Esophagus squamous epithelium (tissue), 5 donors: ENCODE measurements at regions not wholly inside any gene's neighbourhood (a gene's known extent, or its start where the extent isn't known, plus 50 kb on each side); places are given as distances from the start of the nearest gene placed in this dataset.

ENCODE experiments used
- DNase-seq: peaks from one replicate; lab custom pipeline; 2025; lab: John Stamatoyannopoulos, UW
- H3K27ac ChIP-seq, 4 donors: fragments of 200-600 bp; sonication (generic); one replicate each; pipeline ENCODE4 v1.5.1; 2016 to 2019; ENCODE audit warnings: mild to moderate bottlenecking in 1 of 4
- H3K27me3 ChIP-seq, 4 donors: fragments of 200-600 bp; sonication (generic); 1 replicate in 3 of 4; 2 replicates in 1 of 4; pipeline versions ENCODE4 v1.5.1 to v1.6.0; 2017 to 2021; ENCODE audit warnings: antibody characterized with exemption in 1 of 4
- H3K36me3 ChIP-seq, 3 donors: fragments of 200-600 bp; sonication (generic); one replicate each; pipeline ENCODE4 v1.5.1; 2016 to 2019
- H3K4me1 ChIP-seq, 3 donors: fragments of 200-600 bp; sonication (generic); one replicate each; pipeline ENCODE4 v1.5.1; 2017 to 2019
- H3K4me3 ChIP-seq, 4 donors: fragments of 200-600 bp; sonication (generic); 1 replicate in 3 of 4; 2 replicates in 1 of 4; pipeline ENCODE4 v1.5.1; 2016 to 2019; ENCODE audit warnings: mild to moderate bottlenecking in 2 of 4, moderate library complexity in 1 of 4
- H3K9me3 ChIP-seq, 3 donors: fragments of 200-600 bp; sonication (generic); one replicate each; pipeline ENCODE4 v1.5.1; 2016 to 2019
- POLR2A ChIP-seq, 4 donors: fragments of 450-650 bp; IDR thresholded peaks; one replicate each; pipeline ENCODE4 v1.6.1; 2017; ENCODE audit warnings: antibody characterized with exemption in 4 of 4, mild to moderate bottlenecking in 4 of 4, moderate library complexity in 3 of 4
- WGBS, 2 donors: methylation state at CpG; one replicate each; pipeline ENCODE4 v1.1.5; 2018; 5-methylcytosine and 5-hydroxymethylcytosine counted together
- intact Hi-C: fragments of 100-400 bp; cut with DNase I; formaldehyde crosslinking; loops from one replicate; pipeline ENCODE4 v1.15.0; 2022
- TF ChIP-seq, protein P1 (sequence below), 6 experiments: fragments of 450-650 bp in 4 of 6; fragments of 200-600 bp in 2 of 6; sonication (generic) in 2 of 6; IDR thresholded peaks; one replicate each; pipeline ENCODE4 v1.5.1; 2016 to 2019; ENCODE audit warnings: antibody characterized with exemption in 6 of 6, mild to moderate bottlenecking in 4 of 6, moderate library complexity in 4 of 6
- donor health status: DM: yes; HTN: yes; CAD: no.

DNA sequence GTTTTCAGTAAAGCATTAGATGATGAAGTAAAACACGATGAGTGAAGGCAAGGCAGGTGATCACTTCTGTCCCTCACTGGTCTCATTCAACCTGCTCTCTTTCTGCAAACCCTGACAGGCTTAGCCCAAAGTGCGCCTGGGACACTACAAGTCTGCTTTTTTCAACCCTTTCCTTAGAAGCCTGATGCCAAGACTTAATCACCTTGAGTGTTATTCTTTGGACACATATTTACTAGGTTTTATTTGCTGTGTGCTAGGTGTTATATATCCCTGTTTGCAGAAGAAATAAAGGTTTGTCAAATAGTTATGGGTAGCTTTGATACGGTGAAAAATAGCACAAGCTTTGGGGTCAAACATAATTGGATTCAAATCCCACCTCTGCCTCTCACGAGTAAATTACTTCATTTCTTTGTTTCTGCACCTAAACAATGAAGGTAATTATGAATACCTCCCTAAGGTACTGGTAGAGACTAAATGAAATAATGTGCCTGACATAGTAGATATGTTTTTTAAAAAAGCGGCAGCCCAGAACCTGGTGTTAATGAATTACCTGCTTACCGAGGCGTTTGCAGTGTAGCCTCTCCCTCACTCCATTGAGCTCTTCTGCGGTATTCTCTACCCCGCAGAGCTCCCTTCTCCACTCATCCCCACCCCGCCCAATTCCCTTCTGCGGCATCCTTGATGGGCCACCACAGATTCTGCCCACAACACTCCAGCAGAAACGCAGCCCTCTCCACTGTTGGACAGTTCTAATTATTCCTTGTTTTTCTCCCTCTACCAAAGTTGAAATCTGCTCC, 269.0 kb upstream of the TPM1 start:
- TF ChIP-seq, protein P1, sequence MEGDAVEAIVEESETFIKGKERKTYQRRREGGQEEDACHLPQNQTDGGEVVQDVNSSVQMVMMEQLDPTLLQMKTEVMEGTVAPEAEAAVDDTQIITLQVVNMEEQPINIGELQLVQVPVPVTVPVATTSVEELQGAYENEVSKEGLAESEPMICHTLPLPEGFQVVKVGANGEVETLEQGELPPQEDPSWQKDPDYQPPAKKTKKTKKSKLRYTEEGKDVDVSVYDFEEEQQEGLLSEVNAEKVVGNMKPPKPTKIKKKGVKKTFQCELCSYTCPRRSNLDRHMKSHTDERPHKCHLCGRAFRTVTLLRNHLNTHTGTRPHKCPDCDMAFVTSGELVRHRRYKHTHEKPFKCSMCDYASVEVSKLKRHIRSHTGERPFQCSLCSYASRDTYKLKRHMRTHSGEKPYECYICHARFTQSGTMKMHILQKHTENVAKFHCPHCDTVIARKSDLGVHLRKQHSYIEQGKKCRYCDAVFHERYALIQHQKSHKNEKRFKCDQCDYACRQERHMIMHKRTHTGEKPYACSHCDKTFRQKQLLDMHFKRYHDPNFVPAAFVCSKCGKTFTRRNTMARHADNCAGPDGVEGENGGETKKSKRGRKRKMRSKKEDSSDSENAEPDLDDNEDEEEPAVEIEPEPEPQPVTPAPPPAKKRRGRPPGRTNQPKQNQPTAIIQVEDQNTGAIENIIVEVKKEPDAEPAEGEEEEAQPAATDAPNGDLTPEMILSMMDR (IDR thresholded peaks at IDR 0.05) = no peak
- no peak for TF ChIP-seq POLR2A (IDR thresholded peaks at IDR 0.05)
- Histone ChIP-seq H3K4me1 (no peaks in the 10 kb centered on the region), H3K27ac (no peak overlapping the region), H3K4me3 (no peak overlapping the region), H3K9me3 (no peaks in the 10 kb centered on the region), H3K36me3 (peaks cover 0 to 30% (median 0%) of the 10 kb centered on the region in 3 donors), H3K27me3 (no peaks in the 10 kb centered on the region)
- no peak for DNase-seq
- WGBS, 2 donors = 89 to 92% methylated on average over 12 of the region's 12 CpGs
- intact Hi-C loops = no loop called here

GRCh38 chr15:62775932-62776331, 266.6 kb upstream of the TPM1 start:
- intact Hi-C loops = no loop called here
- H3K27ac ChIP-seq = no peak overlapping the region
- H3K9me3 ChIP-seq = no peaks in the 10 kb centered on the region
- no peaks in the 10 kb centered on the region for H3K4me1 ChIP-seq
- TF ChIP-seq POLR2A (IDR thresholded peaks at IDR 0.05) = no peak
- TF ChIP-seq, protein P1 (IDR thresholded peaks at IDR 0.05) = no peak
- WGBS, 2 donors = 54 to 60% methylated on average over 1 of the region's 1 CpG
- peaks cover 0 to 27% (median 0%) of the 10 kb centered on the region in 3 donors for H3K36me3 ChIP-seq
- no peak overlapping the region for H3K4me3 ChIP-seq
- no peaks in the 10 kb centered on the region for H3K27me3 ChIP-seq
- no peak for DNase-seq

- intact Hi-C loops = no loop called here
- H3K4me3 ChIP-seq = no peak overlapping the region
- peaks cover 0 to 10% (median 4%) of the 10 kb centered on the region in 3 donors for H3K4me1 ChIP-seq
- TF ChIP-seq POLR2A (IDR thresholded peaks at IDR 0.05) = no peak
- TF ChIP-seq, protein P1 (IDR thresholded peaks at IDR 0.05) = no peak
- DNase-seq = no peak
- no peaks in the 10 kb centered on the region for H3K9me3 ChIP-seq
- H3K36me3 ChIP-seq = peaks cover 0 to 12% (median 0%) of the 10 kb centered on the region in 3 donors
- H3K27me3 ChIP-seq = no peaks in the 10 kb centered on the region
- no peak overlapping the region for H3K27ac ChIP-seq
- WGBS, 2 donors = 50 to 68% methylated on average over 2 of the region's 2 CpGs
Measured at GRCh38 chr15:62777671-62778070, 264.9 kb upstream of the TPM1 start.

GRCh38 chr15:62779036-62779770, 263.3 kb upstream of the TPM1 start:
- Histone ChIP-seq H3K9me3 (no peaks in the 10 kb centered on the region), H3K27ac (no peak overlapping the region), H3K4me3 (no peak overlapping the region), H3K27me3 (no peaks in the 10 kb centered on the region), H3K4me1 (peaks cover 0 to 13% (median 4%) of the 10 kb centered on the region in 3 donors), H3K36me3 (no peaks in the 10 kb centered on the region)
- 66 to 67% methylated on average over 6 to 8 of the region's 8 CpGs for WGBS, 2 donors
- TF ChIP-seq POLR2A (IDR thresholded peaks at IDR 0.05) = no peak
- TF ChIP-seq, protein P1 (IDR thresholded peaks at IDR 0.05) = no peak
- no peak for DNase-seq
- intact Hi-C loops = no loop called here

DNA sequence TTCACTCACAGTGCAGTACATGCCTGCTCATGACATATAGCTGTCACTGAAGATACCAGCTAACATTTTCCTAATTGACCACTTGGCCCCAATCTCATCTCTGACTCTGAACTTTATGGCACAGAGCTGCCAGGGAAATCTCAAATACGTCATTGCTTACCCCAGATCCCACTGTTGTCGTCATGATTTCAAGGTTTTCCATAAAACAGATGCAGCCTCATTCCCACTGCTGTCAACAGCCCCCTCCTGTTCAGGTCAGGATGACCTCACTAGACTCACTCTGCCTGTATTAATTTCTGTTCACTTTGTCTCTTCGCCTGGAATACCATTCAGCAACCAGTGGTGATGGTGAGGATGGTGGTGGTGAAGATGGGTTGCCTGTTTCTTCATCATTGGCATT, 262.6 kb upstream of the TPM1 start:
- Histone ChIP-seq H3K27me3 (no peaks in the 10 kb centered on the region), H3K4me3 (no peak overlapping the region), H3K27ac (no peak overlapping the region), H3K36me3 (no peaks in the 10 kb centered on the region), H3K4me1 (peaks cover 0 to 13% (median 4%) of the 10 kb centered on the region in 3 donors), H3K9me3 (no peaks in the 10 kb centered on the region)
- no peak for DNase-seq
- WGBS, 2 donors = 90 to 91% methylated on average over 3 of the region's 3 CpGs
- intact Hi-C loops = loop anchor here (10.0 kb wide), 1 partner anchor 315 kb away; no protein-coding TSS in a partner anchor
- TF ChIP-seq, protein P1 (IDR thresholded peaks at IDR 0.05) = no peak
- TF ChIP-seq POLR2A (IDR thresholded peaks at IDR 0.05) = no peak
